Vagina (tissue), 2 donors: ENCODE measurements at regions not wholly inside any gene's neighbourhood (a gene's known extent, or its start where the extent isn't known, plus 50 kb on each side); places are given as distances from the start of the nearest gene placed in this dataset.

Experiments
- CTCF ChIP-seq, 3 experiments: fragments of 450-650 bp in 2 of 3; fragments of 200-600 bp in 1 of 3; sonication (generic) in 1 of 3; IDR thresholded peaks; one replicate each; pipeline ENCODE4 v1.5.1; 2017 to 2019; ENCODE audit warnings: antibody characterized with exemption in 3 of 3, mild to moderate bottlenecking in 2 of 3, moderate library complexity in 2 of 3
- POLR2A ChIP-seq, 2 donors: fragments of 450-650 bp; IDR thresholded peaks; one replicate each; pipeline ENCODE4 v1.6.1; 2017; ENCODE audit warnings: antibody characterized with exemption in 2 of 2, mild to moderate bottlenecking in 2 of 2, moderate library complexity in 2 of 2

DNA sequence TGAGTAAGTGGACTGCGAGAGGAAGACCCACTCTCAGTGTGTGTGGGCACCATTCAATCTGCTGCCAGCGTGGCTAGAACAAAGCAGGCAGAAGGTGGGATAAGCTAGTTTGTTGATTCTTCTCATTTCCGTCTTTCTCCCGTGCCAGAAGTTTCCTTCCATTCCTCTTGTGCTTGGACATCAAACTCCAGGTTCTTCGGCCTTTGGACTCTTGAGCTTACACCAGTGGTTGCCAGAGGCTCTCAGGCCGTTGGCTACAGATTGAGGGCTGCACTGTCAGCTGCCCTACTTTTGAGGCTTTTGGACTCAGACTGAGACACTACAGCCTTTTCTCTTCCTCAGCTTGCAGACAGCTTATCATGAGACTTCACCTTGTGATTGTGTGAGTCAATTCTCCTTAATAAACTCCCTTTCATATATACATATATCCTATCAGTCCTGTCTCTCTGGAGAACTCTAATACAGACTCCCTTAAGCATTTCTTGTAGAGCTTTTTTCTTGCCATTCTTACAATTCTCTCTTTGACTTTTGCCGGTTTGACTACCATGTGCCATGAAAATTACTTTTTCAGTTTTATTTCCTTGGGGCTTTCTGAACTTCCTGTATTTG lies 494.9 kb downstream of the PRR16 start:
- TF ChIP-seq CTCF (IDR thresholded peaks at IDR 0.05) (no peak), POLR2A (IDR thresholded peaks at IDR 0.05) (no peak)
